Chondrocyte (in vitro differentiated cells): ENCODE measurements at regions not wholly inside any gene's neighbourhood (a gene's known extent, or its start where the extent isn't known, plus 50 kb on each side); places are given as distances from the start of the nearest gene placed in this dataset.
"Not testable (repeated sequence)": the region's sequence is repeated elsewhere in the genome, so short reads cannot be mapped to it uniquely, and the experiment has no call there.

Source experiments
- DNase-seq: peaks from one replicate; pipeline ENCODE4 v3.0.0; 2021; ENCODE audit warnings: mixed read lengths, low spot score
- H3K27ac Mint-ChIP-seq: one replicate; pipeline ENCODE4 v1.8.0; 2021; ENCODE audit warnings: mild to moderate bottlenecking, moderate library complexity, mixed read lengths; ENCODE audit not compliant: unreplicated experiment
- H3K27me3 Mint-ChIP-seq: 2 replicates; pipeline ENCODE4 v1.8.0; 2021; ENCODE audit warnings: low read depth, mixed read lengths
- H3K36me3 Mint-ChIP-seq: 2 replicates; pipeline ENCODE4 v1.8.0; 2021; ENCODE audit warnings: low read depth, mixed read lengths
- H3K4me1 Mint-ChIP-seq: 2 replicates; pipeline ENCODE4 v1.8.0; 2021; ENCODE audit warnings: low read depth, mild to moderate bottlenecking, mixed read lengths
- H3K4me3 Mint-ChIP-seq: one replicate; pipeline ENCODE4 v1.8.0; 2021; ENCODE audit warnings: mild to moderate bottlenecking, moderate library complexity, mixed read lengths; ENCODE audit not compliant: unreplicated experiment
- H3K9me3 Mint-ChIP-seq: 2 replicates; pipeline ENCODE4 v1.8.0; 2021; ENCODE audit warnings: low read depth, mixed read lengths
- TF ChIP-seq, protein P1 (sequence below): fragments of 200-600 bp; sonication (generic); IDR thresholded peaks from 2 replicates; pipeline ENCODE4 v1.5.0; 2021; ENCODE audit warnings: antibody characterized with exemption, mild to moderate bottlenecking, moderate library complexity

DNA sequence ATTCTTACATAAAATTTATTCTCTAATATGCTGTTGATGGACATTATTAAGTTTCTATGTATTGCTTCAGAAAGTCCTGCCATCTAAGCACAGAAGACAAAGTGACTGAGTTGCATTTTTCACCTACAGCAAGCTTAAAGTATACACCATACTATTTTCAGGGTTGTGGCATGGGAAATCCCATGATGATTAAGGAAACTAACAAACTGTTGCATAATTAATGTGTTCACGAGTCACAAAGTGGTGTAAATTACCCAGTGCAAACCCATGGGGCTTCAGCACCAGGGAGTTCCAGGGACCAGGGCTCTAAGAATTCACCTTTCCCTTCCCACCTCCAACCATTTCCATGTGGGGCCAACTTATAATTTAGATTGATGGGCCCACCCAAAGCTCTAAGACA lies 81.9 kb upstream of the NR5A2 start:
- TF ChIP-seq, protein P1, sequence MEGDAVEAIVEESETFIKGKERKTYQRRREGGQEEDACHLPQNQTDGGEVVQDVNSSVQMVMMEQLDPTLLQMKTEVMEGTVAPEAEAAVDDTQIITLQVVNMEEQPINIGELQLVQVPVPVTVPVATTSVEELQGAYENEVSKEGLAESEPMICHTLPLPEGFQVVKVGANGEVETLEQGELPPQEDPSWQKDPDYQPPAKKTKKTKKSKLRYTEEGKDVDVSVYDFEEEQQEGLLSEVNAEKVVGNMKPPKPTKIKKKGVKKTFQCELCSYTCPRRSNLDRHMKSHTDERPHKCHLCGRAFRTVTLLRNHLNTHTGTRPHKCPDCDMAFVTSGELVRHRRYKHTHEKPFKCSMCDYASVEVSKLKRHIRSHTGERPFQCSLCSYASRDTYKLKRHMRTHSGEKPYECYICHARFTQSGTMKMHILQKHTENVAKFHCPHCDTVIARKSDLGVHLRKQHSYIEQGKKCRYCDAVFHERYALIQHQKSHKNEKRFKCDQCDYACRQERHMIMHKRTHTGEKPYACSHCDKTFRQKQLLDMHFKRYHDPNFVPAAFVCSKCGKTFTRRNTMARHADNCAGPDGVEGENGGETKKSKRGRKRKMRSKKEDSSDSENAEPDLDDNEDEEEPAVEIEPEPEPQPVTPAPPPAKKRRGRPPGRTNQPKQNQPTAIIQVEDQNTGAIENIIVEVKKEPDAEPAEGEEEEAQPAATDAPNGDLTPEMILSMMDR = no peak
- Mint-ChIP-seq H3K27me3 (peaks cover 9% of the 10 kb centered on the region), H3K4me3 (no peak overlapping the region), H3K9me3 (no peaks in the 10 kb centered on the region), H3K4me1 (no peaks in the 10 kb centered on the region), H3K36me3 (no peaks in the 10 kb centered on the region), H3K27ac (no peak overlapping the region)
- DNase-seq = no peak

DNA sequence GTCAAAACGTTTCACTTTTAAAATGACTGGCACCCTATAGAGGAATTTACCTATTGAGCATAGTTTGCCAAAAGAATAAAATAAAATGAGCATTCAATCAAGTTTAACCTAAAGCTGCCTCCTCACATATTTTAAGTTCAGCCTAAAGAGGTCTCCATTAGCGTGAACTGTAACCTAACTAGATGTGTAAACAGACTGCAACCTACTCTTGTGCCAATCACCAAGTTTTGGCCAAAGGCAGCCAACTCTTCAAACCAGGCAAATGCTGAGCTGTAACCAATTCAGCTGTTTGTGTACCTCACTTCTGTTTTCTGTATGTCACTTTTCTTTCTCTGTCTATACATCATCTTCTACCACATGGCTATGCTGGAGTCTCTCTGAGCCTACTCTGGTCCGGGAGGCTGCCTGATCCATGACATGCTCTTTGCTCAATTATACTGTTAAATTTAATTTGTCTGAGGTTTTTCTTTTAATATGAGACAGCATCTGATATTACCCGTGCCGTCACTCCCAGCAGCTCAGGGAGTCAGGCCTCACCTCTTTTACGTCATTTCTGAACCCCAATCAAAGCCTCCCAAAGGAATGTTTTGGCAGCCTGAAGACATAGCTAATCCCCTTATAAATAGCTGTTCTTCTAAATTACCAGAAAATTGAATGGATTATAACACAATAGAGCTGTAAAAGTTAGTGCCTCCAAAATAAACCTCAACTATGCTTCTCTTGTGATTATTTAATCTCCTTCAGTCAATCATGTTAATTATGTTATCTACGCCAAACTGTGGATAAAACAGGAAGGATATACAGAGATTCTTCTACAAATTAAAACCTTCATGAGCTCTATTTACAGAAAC lies 81.0 kb upstream of the NR5A2 start:
- H3K27ac Mint-ChIP-seq = no peak overlapping the region
- H3K4me1 Mint-ChIP-seq = no peaks in the 10 kb centered on the region
- peaks cover 9% of the 10 kb centered on the region for H3K27me3 Mint-ChIP-seq
- no peaks in the 10 kb centered on the region for H3K36me3 Mint-ChIP-seq
- H3K4me3 Mint-ChIP-seq = no peak overlapping the region
- TF ChIP-seq, protein P1 = no peak
- no peaks in the 10 kb centered on the region for H3K9me3 Mint-ChIP-seq
- DNase-seq = no peak

DNA sequence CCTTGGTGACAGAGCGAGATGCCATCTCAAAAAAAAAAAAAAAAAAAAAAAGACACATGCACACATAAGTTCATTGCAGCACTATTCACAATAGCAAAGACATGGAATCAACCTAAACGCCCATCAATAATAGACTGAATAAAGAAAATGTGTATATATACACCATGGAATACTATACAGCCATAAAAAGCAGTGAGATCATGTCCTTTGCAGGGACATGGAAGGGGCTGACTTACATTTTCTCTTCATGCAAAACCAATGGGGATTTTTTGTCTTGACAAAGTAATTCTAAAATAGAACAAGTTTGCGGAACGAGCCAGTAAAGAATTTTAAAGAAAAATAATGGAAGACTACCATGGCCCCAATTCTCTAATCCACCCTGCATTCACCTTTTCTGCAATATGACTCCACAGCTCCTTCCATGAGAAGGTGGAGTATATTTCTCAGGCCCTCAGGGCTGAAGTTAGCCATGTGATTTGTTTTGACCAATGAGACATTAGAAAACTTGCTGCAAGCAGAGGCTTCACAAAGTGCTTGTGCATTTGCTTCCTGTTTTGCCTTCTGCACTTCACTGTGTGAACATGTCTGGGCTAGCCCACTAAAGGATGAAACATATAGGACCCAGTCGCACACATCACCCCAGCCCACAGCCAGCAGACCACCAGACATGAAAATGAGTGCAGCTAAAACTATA lies 78.8 kb upstream of the NR5A2 start:
- H3K4me3 Mint-ChIP-seq = no peak overlapping the region
- TF ChIP-seq, protein P1 = no peak
- no peak overlapping the region for H3K27ac Mint-ChIP-seq
- no peaks in the 10 kb centered on the region for H3K36me3 Mint-ChIP-seq
- H3K9me3 Mint-ChIP-seq = no peaks in the 10 kb centered on the region
- DNase-seq = no peak
- peaks cover 14% of the 10 kb centered on the region for H3K27me3 Mint-ChIP-seq
- no peaks in the 10 kb centered on the region for H3K4me1 Mint-ChIP-seq

DNA sequence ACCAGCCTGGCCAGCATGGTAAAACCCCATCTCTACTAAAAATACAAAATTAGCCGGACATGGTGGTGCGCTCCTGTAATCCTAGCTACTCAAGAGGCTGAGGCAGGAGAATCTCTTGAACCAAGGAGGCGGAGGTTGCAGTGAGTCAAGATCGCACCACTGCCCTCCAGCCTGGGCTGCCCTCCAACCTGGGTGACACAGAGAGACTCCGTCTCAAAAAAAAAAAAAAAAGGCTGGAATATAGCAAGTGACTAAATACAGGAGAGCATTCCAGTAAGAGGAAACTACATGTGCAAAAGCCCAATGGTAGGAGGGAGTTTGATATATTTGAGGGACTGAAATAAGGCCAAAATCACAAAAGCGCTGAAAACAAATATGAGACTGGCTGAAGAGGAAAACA lies 76.5 kb upstream of the NR5A2 start:
- H3K36me3 Mint-ChIP-seq, H3K9me3 Mint-ChIP-seq, H3K4me3 Mint-ChIP-seq, H3K27ac Mint-ChIP-seq, DNase-seq, H3K4me1 Mint-ChIP-seq: not testable (repeated sequence)
- H3K27me3 Mint-ChIP-seq = peaks cover 18% of the 10 kb centered on the region

DNA sequence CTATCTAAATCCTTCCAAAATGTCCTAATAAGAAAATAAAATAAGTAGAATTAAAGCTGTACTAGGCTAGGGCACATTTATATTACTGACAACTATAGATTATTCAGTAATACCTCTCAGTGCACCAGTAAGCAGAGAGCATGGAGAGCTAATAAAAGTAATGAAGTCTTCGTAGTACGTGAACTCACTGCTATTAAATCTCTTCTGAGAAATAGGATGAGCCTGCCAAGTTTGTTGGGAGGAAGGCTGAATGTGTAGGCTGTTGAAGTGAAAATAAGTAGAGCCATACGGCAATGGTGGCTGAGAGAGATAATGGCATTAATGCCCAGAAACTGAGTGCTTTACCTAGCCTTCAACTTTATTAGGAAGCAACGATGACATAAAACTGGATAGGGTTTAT lies 73.9 kb upstream of the NR5A2 start:
- Mint-ChIP-seq H3K36me3 (no peaks in the 10 kb centered on the region), H3K4me3 (no peak overlapping the region), H3K4me1 (no peaks in the 10 kb centered on the region), H3K9me3 (peaks cover 5% of the 10 kb centered on the region), H3K27me3 (peaks cover 14% of the 10 kb centered on the region), H3K27ac (no peak overlapping the region)
- TF ChIP-seq, protein P1 = no peak
- DNase-seq = no peak
